Osteocyte (in vitro differentiated cells): ENCODE measurements at regions not wholly inside any gene's neighbourhood (a gene's known extent, or its start where the extent isn't known, plus 50 kb on each side); places are given as distances from the start of the nearest gene placed in this dataset.

Experiments used
- DNase-seq: peaks from one replicate; pipeline ENCODE4 v3.0.0; 2021; ENCODE audit warnings: mixed read lengths; ENCODE audit not compliant: unreplicated experiment; ENCODE audit errors: extremely low spot score
- H3K27ac Mint-ChIP-seq: one replicate; pipeline ENCODE4 v1.8.0; 2021; ENCODE audit warnings: mild to moderate bottlenecking, mixed read lengths; ENCODE audit not compliant: unreplicated experiment
- H3K27me3 Mint-ChIP-seq: one replicate; pipeline ENCODE4 v1.8.0; 2021; ENCODE audit warnings: mixed read lengths; ENCODE audit not compliant: unreplicated experiment
- H3K36me3 Mint-ChIP-seq: one replicate; pipeline ENCODE4 v1.8.0; 2021; ENCODE audit warnings: mixed read lengths; ENCODE audit not compliant: unreplicated experiment
- H3K4me1 Mint-ChIP-seq: one replicate; pipeline ENCODE4 v1.8.0; 2021; ENCODE audit warnings: mixed read lengths; ENCODE audit not compliant: unreplicated experiment
- H3K4me3 Mint-ChIP-seq: one replicate; pipeline ENCODE4 v1.8.0; 2021; ENCODE audit warnings: mild to moderate bottlenecking, moderate library complexity, mixed read lengths; ENCODE audit not compliant: unreplicated experiment
- H3K9me3 Mint-ChIP-seq: one replicate; pipeline ENCODE4 v1.8.0; 2021; ENCODE audit warnings: mixed read lengths; ENCODE audit not compliant: unreplicated experiment
- CTCF ChIP-seq: fragments of 200-600 bp; sonication (generic); IDR thresholded peaks from 2 replicates; pipeline ENCODE4 v1.5.0; 2021; ENCODE audit warnings: antibody characterized with exemption, mild to moderate bottlenecking, moderate library complexity

DNA sequence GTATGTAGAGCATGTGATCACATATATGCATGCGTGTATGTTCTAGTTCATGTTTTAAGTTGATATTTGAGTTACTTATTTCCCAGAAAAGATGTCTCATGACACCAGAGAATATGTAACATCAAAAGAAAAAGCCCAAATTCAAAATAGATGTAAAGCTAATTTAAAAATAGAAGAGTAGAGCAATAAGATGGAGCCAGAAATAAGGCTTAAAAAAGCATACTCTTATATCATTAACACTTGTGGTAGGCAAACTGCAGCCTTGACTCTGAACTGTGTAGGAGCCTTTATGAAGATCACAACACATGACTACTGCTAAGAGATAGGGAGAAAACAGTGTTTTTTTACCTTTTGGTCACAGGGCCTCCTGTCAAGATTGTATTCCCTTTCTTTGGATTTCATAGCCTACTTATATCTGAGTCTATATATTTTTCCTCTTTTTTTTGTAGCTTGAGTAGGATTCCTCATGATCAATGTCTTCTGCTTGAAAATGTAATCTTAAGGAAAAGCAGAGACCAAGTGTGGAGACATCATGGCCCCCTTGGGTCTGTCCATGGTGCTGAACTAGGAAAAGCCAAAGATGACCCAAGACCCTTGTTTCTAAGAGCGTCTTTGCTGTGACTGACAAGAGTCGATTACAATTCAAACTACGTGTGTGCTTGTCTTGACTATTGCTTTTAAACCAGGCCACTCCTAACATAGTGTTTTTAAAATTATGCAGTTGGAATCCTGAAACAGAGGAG, 390.4 kb downstream of the SHISA9 start:
- Mint-ChIP-seq H3K4me3 (no peak overlapping the region), H3K4me1 (no peaks in the 10 kb centered on the region), H3K27me3 (no peaks in the 10 kb centered on the region), H3K27ac (no peak overlapping the region), H3K36me3 (no peaks in the 10 kb centered on the region), H3K9me3 (peaks cover 54% of the 10 kb centered on the region)
- no peak for TF ChIP-seq CTCF
- no peak for DNase-seq

- H3K9me3 Mint-ChIP-seq = peaks cover 41% of the 10 kb centered on the region
- H3K4me3 Mint-ChIP-seq = no peak overlapping the region
These were observed 394.8 kb downstream of the SHISA9 start for GRCh38 chr16:13296206-13296605.

GRCh38 chr16:13298666-13299065, 397.3 kb downstream of the SHISA9 start:
- Mint-ChIP-seq H3K36me3 (no peaks in the 10 kb centered on the region), H3K4me3 (no peak overlapping the region), H3K27ac (no peak overlapping the region), H3K4me1 (no peaks in the 10 kb centered on the region), H3K9me3 (peaks cover 44% of the 10 kb centered on the region), H3K27me3 (no peaks in the 10 kb centered on the region)
- no peak for DNase-seq
- no peak for TF ChIP-seq CTCF

More at GRCh38 chr16:13296206-13296605, 394.8 kb downstream of the SHISA9 start:
- Mint-ChIP-seq H3K4me1 (no peaks in the 10 kb centered on the region), H3K27me3 (no peaks in the 10 kb centered on the region), H3K27ac (no peak overlapping the region), H3K36me3 (no peaks in the 10 kb centered on the region)
- no peak for DNase-seq
- no peak for TF ChIP-seq CTCF

DNA sequence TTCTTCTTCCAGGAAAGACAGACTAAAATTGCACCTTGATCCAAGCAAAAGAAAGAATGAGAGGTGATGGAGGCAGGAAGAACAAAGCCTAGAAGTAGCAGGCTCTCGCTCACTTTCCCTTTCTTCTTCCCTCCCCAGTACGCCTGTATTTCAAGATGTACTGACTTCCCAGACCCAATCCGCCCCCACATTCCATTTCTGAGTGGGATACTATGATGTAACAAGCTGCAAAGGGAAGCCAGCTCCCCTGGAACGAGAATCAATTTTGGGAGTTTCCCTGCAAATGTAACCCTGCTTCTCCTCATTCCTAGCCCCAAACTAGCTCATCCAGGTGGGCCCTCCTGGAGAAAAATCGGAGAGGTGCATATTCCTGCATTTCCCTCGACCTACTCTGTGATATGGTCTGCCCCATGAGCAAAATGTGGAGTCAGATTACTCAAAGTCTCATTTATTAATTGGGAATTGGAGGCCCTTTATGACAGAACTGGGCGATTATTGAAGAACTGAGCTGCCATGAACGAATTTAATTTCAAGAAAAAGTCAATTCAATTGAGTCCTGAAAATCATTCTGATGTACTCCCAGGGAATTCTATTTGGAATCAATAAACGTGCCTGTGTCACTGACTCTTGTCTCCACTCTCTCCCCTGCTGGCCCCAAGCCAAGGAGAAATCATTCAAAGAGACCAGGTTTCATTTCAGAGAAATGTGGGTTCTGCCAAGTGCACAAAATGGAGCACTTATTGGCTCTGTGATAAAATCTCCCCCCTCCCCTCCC, 398.9 kb downstream of the SHISA9 start:
- no peak for DNase-seq
- H3K4me3 Mint-ChIP-seq = no peak overlapping the region
- peaks cover 37% of the 10 kb centered on the region for H3K9me3 Mint-ChIP-seq
- no peak for TF ChIP-seq CTCF
- H3K36me3 Mint-ChIP-seq = no peaks in the 10 kb centered on the region
- H3K4me1 Mint-ChIP-seq = no peaks in the 10 kb centered on the region
- no peaks in the 10 kb centered on the region for H3K27me3 Mint-ChIP-seq
- H3K27ac Mint-ChIP-seq = no peak overlapping the region

GRCh38 chr16:13305019-13305755, 403.8 kb downstream of the SHISA9 start:
- Mint-ChIP-seq H3K27ac (no peak overlapping the region), H3K27me3 (no peaks in the 10 kb centered on the region), H3K4me3 (no peak overlapping the region), H3K9me3 (peaks cover 40% of the 10 kb centered on the region), H3K4me1 (no peaks in the 10 kb centered on the region), H3K36me3 (no peaks in the 10 kb centered on the region)
- no peak for DNase-seq
- no peak for TF ChIP-seq CTCF
